ENCODE measurements at regions not wholly inside any gene's neighbourhood (a gene's known extent, or its start where the extent isn't known, plus 50 kb on each side); places are given as distances from the start of the nearest gene placed in this dataset.

GRCh38 chr5:39638813-39639212 is 214.0 kb upstream of the DAB2 start:
- peaks cover 0 to 2% (median 0%) of the 10 kb centered on the region in 8 donors for H3K9me3 Mint-ChIP-seq
- intact Hi-C loops (cut with micrococcal nuclease) = no loop called here
- H3K4me1 ChIP-seq (ENCODE audit: insufficient read depth, low read length) = no peaks in the 10 kb centered on the region
- no peaks in the 10 kb centered on the region for H3K27me3 ChIP-seq (ENCODE audit: insufficient read depth, low read length)
- H3K27me3 Mint-ChIP-seq = peaks cover 0 to 2% of the 10 kb centered on the region in 2 donors
- H3K4me1 Mint-ChIP-seq = no peaks in the 10 kb centered on the region
- H3K27ac ChIP-seq (ENCODE audit: low read depth, low read length) = no peak overlapping the region
- ChIA-PET CTCF (ENCODE audit: partially characterized antibody) (no interaction called here), POLR2A (ENCODE audit: partially characterized antibody) (no interaction called here)
- no peaks in the 10 kb centered on the region for H3K36me3 ChIP-seq (ENCODE audit: insufficient read depth, low read length)
- no peak for DNase-seq
- H3K36me3 Mint-ChIP-seq = no peaks in the 10 kb centered on the region
- no peaks in the 10 kb centered on the region for H3K9me3 ChIP-seq (ENCODE audit: control insufficient read depth in 1 of 2, low read length in 2 of 2)
- no peak overlapping the region for H3K4me3 ChIP-seq (ENCODE audit: low read length in 2 of 2)
- no peak overlapping the region for H3K4me3 Mint-ChIP-seq
- no peak overlapping the region for H3K27ac Mint-ChIP-seq

- H3K36me3 Mint-ChIP-seq = no peaks in the 10 kb centered on the region
- H3K4me3 ChIP-seq (ENCODE audit: low read length in 2 of 2) = no peak overlapping the region
- DNase-seq = no peak
- intact Hi-C loops (cut with micrococcal nuclease) = no loop called here
- no peaks in the 10 kb centered on the region for H3K4me1 Mint-ChIP-seq
- H3K27ac ChIP-seq (ENCODE audit: low read depth, low read length) = no peak overlapping the region
- ChIA-PET CTCF (ENCODE audit: partially characterized antibody) (no interaction called here), POLR2A (ENCODE audit: partially characterized antibody) (no interaction called here)
- no peak overlapping the region for H3K4me3 Mint-ChIP-seq
- H3K27me3 Mint-ChIP-seq = peaks cover 9 to 12% of the 10 kb centered on the region in 2 donors
- no peaks in the 10 kb centered on the region for H3K27me3 ChIP-seq (ENCODE audit: insufficient read depth, low read length)
- peaks cover 0 to 1% (median 0%) of the 10 kb centered on the region in 8 donors for H3K9me3 Mint-ChIP-seq
- no peaks in the 10 kb centered on the region for H3K9me3 ChIP-seq (ENCODE audit: control insufficient read depth in 1 of 2, low read length in 2 of 2)
- H3K27ac Mint-ChIP-seq = peak overlapping the region in 1 of 7 donors; percentile 2
- H3K4me1 ChIP-seq (ENCODE audit: insufficient read depth, low read length) = no peaks in the 10 kb centered on the region
- H3K36me3 ChIP-seq (ENCODE audit: insufficient read depth, low read length) = no peaks in the 10 kb centered on the region
Measured at GRCh38 chr5:39633057-39633456, 208.3 kb upstream of the DAB2 start.

- DNase-seq = no peak
- Histone ChIP-seq H3K27ac (ENCODE audit: low read depth, low read length) (no peak overlapping the region), H3K9me3 (ENCODE audit: control insufficient read depth in 1 of 2, low read length in 2 of 2) (no peaks in the 10 kb centered on the region), H3K27me3 (ENCODE audit: insufficient read depth, low read length) (no peaks in the 10 kb centered on the region), H3K4me3 (ENCODE audit: low read length in 2 of 2) (no peak overlapping the region), H3K36me3 (ENCODE audit: insufficient read depth, low read length) (no peaks in the 10 kb centered on the region), H3K4me1 (ENCODE audit: insufficient read depth, low read length) (no peaks in the 10 kb centered on the region)
- Mint-ChIP-seq H3K27ac (no peak overlapping the region), H3K36me3 (no peaks in the 10 kb centered on the region), H3K9me3 (peaks cover 0 to 2% (median 0%) of the 10 kb centered on the region in 8 donors), H3K27me3 (peaks cover 10 to 14% of the 10 kb centered on the region in 2 donors), H3K4me3 (no peak overlapping the region), H3K4me1 (no peaks in the 10 kb centered on the region)
- ChIA-PET CTCF (ENCODE audit: partially characterized antibody) (no interaction called here), POLR2A (ENCODE audit: partially characterized antibody) (no interaction called here)
- intact Hi-C loops (cut with micrococcal nuclease) = no loop called here
Measured at GRCh38 chr5:39631958-39632357, 207.2 kb upstream of the DAB2 start.

- H3K4me3 ChIP-seq (ENCODE audit: low read length in 2 of 2) = no peak overlapping the region
- Mint-ChIP-seq H3K36me3 (no peaks in the 10 kb centered on the region), H3K27ac (no peak overlapping the region), H3K4me1 (no peaks in the 10 kb centered on the region), H3K27me3 (peaks cover 13 to 18% of the 10 kb centered on the region in 2 donors), H3K4me3 (no peak overlapping the region), H3K9me3 (peaks cover 0 to 3% (median 0%) of the 10 kb centered on the region in 8 donors)
- H3K4me1 ChIP-seq (ENCODE audit: insufficient read depth, low read length) = no peaks in the 10 kb centered on the region
- H3K36me3 ChIP-seq (ENCODE audit: insufficient read depth, low read length) = no peaks in the 10 kb centered on the region
- ChIA-PET CTCF (ENCODE audit: partially characterized antibody) (no interaction called here), POLR2A (ENCODE audit: partially characterized antibody) (no interaction called here)
- H3K27me3 ChIP-seq (ENCODE audit: insufficient read depth, low read length) = no peaks in the 10 kb centered on the region
- intact Hi-C loops (cut with micrococcal nuclease) = no loop called here
- H3K9me3 ChIP-seq (ENCODE audit: control insufficient read depth in 1 of 2, low read length in 2 of 2) = no peaks in the 10 kb centered on the region
- H3K27ac ChIP-seq (ENCODE audit: low read depth, low read length) = no peak overlapping the region
- DNase-seq = no peak
Measured at GRCh38 chr5:39629946-39630345, 205.2 kb upstream of the DAB2 start.

GRCh38 chr5:39628348-39628747 is 203.6 kb upstream of the DAB2 start:
- Mint-ChIP-seq H3K4me1 (no peaks in the 10 kb centered on the region), H3K27ac (no peak overlapping the region), H3K36me3 (no peaks in the 10 kb centered on the region), H3K4me3 (no peak overlapping the region), H3K9me3 (peaks cover 0 to 3% (median 0%) of the 10 kb centered on the region in 8 donors), H3K27me3 (peaks cover 16 to 21% of the 10 kb centered on the region in 2 donors)
- no peak overlapping the region for H3K4me3 ChIP-seq (ENCODE audit: low read length in 2 of 2)
- ChIA-PET CTCF (ENCODE audit: partially characterized antibody) (no interaction called here), POLR2A (ENCODE audit: partially characterized antibody) (no interaction called here)
- no peaks in the 10 kb centered on the region for H3K36me3 ChIP-seq (ENCODE audit: insufficient read depth, low read length)
- intact Hi-C loops (cut with micrococcal nuclease) = no loop called here
- DNase-seq = no peak
- no peak overlapping the region for H3K27ac ChIP-seq (ENCODE audit: low read depth, low read length)
- H3K27me3 ChIP-seq (ENCODE audit: insufficient read depth, low read length) = no peaks in the 10 kb centered on the region
- H3K9me3 ChIP-seq (ENCODE audit: control insufficient read depth in 1 of 2, low read length in 2 of 2) = no peaks in the 10 kb centered on the region
- H3K4me1 ChIP-seq (ENCODE audit: insufficient read depth, low read length) = no peaks in the 10 kb centered on the region

- H3K27ac ChIP-seq (ENCODE audit: low read depth, low read length) = no peak overlapping the region
- H3K4me1 Mint-ChIP-seq = no peaks in the 10 kb centered on the region
- no peak overlapping the region for H3K27ac Mint-ChIP-seq
- intact Hi-C loops (cut with micrococcal nuclease) = no loop called here
- H3K4me1 ChIP-seq (ENCODE audit: insufficient read depth, low read length) = no peaks in the 10 kb centered on the region
- no peak overlapping the region for H3K4me3 ChIP-seq (ENCODE audit: low read length in 2 of 2)
- POLR2A ChIA-PET (ENCODE audit: partially characterized antibody) = no interaction called here
- no peak for DNase-seq
- H3K27me3 Mint-ChIP-seq = peaks cover 19 to 26% of the 10 kb centered on the region in 2 donors
- no peaks in the 10 kb centered on the region for H3K36me3 ChIP-seq (ENCODE audit: insufficient read depth, low read length)
- no peak overlapping the region for H3K4me3 Mint-ChIP-seq
- no peaks in the 10 kb centered on the region for H3K36me3 Mint-ChIP-seq
- H3K27me3 ChIP-seq (ENCODE audit: insufficient read depth, low read length) = no peaks in the 10 kb centered on the region
- H3K9me3 ChIP-seq (ENCODE audit: control insufficient read depth in 1 of 2, low read length in 2 of 2) = no peaks in the 10 kb centered on the region
- H3K9me3 Mint-ChIP-seq = peaks cover 0 to 3% (median 0%) of the 10 kb centered on the region in 8 donors
- CTCF ChIA-PET (ENCODE audit: partially characterized antibody) = no interaction called here
Measured at GRCh38 chr5:39624890-39625289, 200.1 kb upstream of the DAB2 start.

GRCh38 chr5:39624268-39624886 is 199.6 kb upstream of the DAB2 start:
- Histone ChIP-seq H3K4me3 (ENCODE audit: low read length in 2 of 2) (no peak overlapping the region), H3K27me3 (ENCODE audit: insufficient read depth, low read length) (no peaks in the 10 kb centered on the region), H3K9me3 (ENCODE audit: control insufficient read depth in 1 of 2, low read length in 2 of 2) (no peaks in the 10 kb centered on the region), H3K27ac (ENCODE audit: low read depth, low read length) (no peak overlapping the region), H3K4me1 (ENCODE audit: insufficient read depth, low read length) (no peaks in the 10 kb centered on the region), H3K36me3 (ENCODE audit: insufficient read depth, low read length) (no peaks in the 10 kb centered on the region)
- H3K4me3 Mint-ChIP-seq = no peak overlapping the region
- H3K4me1 Mint-ChIP-seq = no peaks in the 10 kb centered on the region
- intact Hi-C loops (cut with micrococcal nuclease) = no loop called here
- H3K27me3 Mint-ChIP-seq = peaks cover 19 to 24% of the 10 kb centered on the region in 2 donors
- POLR2A ChIA-PET (ENCODE audit: partially characterized antibody) = no interaction called here
- DNase-seq = no peak
- H3K9me3 Mint-ChIP-seq = peaks cover 0 to 3% (median 0%) of the 10 kb centered on the region in 8 donors
- CTCF ChIA-PET (ENCODE audit: partially characterized antibody) = no interaction called here
- no peak overlapping the region for H3K27ac Mint-ChIP-seq
- no peaks in the 10 kb centered on the region for H3K36me3 Mint-ChIP-seq
